NCI-H82 treated with DMSO at 0.1 percent for 48 hours (cell line): ENCODE measurements at regions not wholly inside any gene's neighbourhood (a gene's known extent, or its start where the extent isn't known, plus 50 kb on each side); places are given as distances from the start of the nearest gene placed in this dataset.

Source experiments
- DNase-seq: peaks from one replicate; lab custom pipeline; 2025; ENCODE audit not compliant: unreplicated experiment; lab: John Stamatoyannopoulos, UW

DNA sequence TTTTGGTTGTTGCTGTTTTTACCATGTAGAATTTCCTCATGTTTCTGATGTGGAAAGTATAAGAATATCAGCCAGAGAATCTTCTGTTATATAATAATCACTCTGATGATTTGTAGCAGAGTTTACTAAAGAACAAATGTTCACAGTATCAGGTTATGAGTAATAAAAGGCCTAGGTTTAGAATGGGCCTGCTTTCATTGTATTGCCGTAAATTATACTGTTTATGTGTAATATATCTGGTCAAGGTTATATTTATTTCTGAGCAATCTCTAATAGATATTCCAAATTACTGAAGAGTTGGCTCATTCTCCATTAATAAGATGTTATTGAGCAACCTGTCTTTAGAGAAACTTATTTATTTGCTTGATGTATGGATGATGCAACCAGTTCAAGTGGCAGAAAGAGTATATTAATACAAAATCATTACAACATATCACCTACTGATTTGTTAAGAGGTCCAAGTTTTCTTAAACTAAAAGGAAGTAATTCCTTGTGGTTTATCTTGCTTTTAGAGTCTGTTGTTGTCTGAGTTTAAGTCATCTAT lies 649.4 kb upstream of the CXADR start:
- DNase-seq: no peak

DNA sequence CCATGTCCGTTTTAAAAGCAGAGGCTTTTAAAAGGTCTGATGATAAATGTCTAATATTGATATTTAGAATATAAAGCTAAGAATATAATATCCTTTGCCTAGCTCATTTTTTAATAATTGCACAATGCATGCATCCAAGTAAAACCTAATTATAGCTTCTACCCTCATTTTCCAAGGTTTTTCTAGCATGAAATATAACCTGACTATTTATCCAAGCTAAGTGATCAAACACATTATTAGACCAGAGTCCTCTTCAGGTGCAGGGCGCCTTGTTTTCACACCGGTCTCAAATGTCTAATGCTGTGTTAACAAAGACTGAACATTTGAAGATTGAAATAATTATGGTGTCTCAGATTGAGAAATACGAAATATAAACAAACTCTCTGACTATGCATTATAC lies 648.9 kb upstream of the CXADR start:
- DNase-seq: no peak

DNA sequence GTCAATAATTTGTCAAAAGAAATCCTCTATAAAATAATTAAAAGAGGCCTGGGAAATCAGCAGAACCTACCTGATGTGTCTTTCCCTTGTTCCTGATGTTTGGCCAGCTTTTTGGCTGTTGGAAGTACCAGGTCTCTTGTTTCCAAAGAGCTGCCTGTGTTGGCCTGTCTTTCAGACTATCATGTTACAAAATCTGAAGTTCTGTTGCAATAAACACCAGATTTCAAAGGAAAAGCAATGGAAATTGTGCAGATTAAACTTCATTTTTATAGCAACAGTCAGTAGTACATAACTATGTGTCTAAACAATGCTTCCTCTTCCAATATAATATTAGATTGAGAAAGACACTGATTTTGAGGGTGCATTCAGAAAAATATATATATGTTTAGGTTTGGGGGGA lies 647.2 kb upstream of the CXADR start:
- no peak for DNase-seq

DNA sequence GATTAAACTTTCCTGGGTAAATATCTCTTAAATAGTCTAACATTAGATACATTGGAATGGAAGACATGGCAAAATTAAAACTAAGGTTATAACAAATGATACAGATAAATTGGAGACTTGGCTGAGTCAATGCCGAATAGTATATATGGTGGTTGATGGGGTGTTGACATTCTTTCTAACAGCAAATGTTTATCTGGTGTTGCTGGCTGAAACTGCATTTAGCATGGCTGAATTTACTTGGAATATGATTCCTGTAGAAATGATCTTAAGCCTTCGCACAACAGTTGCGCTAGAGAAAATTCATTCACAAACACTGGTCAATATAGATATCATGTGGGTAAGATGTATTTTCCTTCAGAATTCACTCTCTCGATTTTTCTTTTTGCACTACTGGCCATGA lies 646.0 kb upstream of the CXADR start:
- no peak for DNase-seq

DNA sequence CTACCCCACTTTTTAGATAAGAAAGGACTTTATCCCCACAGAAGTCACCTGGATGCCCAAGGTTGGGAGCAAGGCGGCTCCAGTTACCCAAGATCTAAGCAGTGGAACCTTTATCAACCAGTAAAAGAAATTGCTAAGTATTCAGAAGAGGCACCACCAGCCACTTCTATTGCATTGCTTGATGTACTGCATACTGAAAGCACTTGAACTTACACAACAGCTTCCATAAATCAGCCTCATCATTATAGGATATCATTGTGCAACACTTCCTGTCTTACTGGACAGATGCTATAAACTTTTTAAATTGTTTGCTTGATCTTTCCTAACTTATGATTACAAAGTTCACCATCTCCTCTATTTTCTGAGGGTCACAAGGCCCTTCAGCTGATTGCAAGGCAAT lies 642.7 kb upstream of the CXADR start:
- no peak for DNase-seq

DNA sequence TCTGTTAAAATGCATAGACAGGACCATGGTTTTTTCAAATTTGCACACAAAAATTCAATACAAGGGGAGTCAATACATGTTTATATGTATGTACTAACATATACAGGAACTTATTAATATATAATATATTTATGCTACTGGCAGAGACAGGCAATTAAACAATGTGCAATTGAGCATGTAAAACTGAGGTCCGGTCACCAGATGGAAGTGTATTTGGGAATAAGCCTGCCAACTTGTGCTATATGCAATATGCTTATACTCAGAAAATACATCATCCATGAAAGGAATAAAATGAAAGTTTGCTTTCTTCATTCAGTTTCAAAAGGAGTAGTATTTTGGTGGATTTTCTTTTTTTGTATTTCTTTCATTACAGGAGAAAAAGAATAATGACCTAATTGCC lies 640.2 kb upstream of the CXADR start:
- DNase-seq: no peak

DNA sequence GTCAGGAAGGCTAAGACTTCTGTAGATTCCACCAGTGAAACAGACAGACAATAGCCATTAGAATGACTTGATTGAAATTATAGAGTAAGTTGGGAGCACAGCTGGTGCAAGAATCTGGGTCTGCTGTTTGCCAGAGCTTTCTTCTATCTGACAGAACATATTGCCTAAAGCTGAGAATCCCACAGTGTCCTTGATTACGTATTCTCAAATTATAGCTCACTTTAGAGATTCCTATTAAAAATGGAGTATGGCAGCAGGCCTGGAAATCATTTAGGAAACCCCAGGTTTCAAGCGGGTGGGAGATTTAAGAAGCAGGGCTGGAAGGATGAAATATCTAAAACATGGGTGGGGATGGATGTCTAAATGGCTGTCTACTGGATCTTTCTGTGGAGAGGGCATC lies 639.7 kb upstream of the CXADR start:
- no peak for DNase-seq

DNA sequence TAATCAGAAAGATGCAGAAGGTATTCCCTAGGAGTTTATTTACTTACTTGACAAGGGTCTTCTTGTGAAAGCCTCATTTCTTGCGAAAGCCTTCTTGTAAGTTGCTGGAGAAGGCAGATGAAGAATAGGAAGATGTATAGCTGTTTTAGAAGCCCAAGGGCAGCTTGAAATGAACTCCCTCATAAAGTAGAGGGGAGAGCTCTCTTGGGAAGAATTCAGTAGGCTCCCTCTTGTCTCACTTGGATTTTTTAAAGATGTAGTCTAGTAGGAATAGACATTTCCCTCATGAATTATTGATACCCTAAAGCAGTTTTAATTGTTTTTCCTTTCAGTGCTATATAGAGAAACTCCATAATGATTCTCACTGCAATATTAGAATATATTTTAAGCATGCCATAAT lies 639.2 kb upstream of the CXADR start:
- no peak for DNase-seq

DNA sequence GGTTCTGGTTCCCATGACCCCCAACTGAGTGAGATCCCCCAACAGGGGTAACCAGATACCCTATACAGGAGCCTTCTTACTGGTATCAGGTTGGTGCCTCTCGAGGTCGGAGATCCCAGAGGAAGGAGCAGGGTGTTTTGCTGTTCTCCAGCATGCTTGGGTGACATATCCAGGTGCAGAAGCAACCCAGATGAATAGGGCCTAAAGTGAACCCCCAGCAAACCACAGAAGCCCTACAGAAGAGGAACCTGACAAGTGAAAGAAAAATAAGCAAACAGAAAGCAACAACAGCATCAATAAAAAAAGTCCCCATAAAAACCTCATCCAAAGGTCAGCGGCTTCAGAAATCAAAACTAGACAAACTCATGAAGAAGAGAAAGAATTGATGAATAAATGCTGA lies 633.4 kb upstream of the CXADR start:
- DNase-seq: no peak

DNA sequence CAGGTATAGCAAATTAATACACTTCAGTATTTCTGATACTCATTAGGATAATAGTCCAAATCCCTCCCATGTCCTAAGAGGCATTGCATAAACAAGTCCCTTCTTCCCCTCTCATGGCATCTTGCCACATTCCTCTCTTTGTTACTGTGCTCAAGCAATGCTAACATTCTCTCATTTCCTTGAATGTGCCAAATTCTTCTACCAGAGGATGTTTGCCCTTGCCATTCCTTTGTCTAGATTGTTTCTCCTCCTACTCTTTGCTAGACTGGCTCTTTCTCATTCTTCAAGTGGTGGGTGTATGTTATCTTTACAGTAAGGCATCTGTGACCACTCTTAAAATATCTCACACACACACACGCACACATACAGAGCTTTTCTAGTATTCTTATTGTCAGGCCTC lies 621.0 kb upstream of the CXADR start:
- no peak for DNase-seq

DNA sequence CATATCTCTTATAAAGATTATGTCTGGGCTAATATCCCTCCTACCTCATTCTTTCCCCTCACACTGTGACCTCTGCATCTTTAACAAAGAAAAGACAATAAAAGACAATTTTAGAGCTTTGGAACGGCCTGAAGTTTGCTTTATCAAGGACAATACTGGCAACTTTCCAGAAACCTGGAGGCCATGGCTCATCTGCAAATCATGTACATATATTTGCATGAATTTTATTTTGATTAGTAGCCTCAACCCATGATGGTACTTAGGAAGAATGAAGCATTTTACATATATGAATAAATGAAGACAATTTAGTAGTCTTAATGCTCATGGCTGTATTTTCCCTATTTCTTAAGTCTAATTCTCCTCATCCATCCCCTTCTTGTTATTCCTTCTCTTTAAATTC lies 612.2 kb upstream of the CXADR start:
- DNase-seq: no peak

DNA sequence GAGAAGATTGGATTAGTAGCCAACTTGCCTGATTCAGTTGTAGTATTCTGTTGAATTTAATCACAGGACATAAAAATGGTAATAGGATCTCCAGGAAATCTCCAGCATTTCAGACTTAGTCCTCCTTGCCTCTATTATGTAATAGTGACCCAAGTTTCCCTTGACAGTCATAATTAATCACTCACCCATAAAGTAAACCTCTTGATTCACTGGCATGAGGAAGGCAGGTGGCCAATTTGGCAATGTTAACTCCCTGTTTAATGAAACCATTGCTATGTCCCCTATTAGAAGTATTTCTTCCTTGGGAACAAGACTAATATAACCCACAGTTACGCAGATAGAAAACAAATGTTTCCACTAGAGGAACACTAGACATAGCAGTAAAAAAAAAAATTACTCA lies 604.8 kb upstream of the CXADR start:
- DNase-seq: no peak

DNA sequence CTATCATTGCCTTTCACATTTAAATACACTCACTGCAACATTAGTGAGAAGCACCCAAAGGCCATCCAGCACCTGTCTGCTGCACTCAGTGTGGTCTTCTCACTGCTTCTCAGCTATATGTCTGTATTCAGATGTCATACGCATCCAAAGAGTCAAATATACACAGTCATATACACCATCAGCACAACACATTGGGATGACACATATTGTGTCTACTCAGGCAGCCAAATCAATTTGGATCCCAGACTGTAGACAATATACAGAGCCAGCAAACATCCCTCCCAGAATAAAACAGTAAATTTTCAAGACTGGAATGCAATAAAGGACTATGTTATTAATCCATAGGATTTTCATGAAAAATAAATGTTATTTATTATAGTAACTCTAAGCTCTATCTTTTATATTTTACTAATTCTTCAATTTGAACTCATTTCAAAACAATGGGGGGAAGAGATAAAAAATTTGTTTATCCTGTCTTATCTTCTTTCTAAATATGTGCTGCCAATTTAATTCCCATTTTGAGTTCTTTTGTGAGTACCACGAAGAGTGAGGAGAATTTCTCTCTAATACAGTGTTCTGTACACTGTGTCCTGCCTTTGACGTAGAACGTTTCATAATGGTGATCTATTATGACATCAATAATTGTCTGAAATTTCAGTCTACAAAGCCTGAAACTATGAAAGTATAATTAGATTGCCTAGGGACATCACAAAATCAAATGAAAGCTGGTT lies 602.2 kb upstream of the CXADR start:
- no peak for DNase-seq

DNA sequence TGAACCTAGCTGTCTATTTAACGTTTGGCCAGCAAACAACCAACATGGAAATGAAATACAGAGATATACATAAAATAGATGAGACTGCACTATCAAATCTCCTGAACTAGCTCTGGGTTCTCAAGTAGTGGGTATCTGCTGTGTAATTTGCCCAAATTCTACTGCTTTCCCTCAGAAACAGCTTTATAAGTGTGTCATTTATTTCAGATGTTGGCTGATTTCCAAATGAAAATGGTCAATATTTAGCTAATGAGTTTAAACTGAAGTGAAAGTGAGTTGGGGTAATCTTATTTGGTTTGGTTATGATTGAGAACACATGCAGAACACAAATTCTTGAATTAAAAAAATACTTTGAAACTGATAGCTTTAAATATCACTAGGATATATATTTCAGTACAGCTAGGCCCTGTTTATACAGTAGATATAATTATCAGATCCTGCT lies 601.7 kb upstream of the CXADR start:
- DNase-seq: no peak

DNA sequence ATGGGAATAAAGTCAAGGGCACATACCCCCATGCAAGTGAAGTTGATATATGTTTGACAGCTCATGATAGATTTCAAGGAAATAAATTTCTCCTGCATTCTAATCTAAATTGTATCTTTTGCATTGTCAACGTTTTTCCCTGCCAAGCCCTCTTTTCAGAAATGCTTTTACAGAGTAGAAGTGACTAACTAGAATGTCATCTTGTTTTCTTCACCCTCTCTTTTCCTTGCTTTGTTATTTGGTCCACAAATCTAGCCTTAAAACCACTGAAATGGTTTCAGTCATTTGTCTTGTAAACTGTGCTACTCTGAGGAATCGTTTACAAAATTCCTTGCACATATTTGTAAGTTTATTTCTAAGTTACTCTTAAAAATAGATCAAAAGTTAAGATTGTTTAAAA lies 600.8 kb upstream of the CXADR start:
- DNase-seq: no peak

DNA sequence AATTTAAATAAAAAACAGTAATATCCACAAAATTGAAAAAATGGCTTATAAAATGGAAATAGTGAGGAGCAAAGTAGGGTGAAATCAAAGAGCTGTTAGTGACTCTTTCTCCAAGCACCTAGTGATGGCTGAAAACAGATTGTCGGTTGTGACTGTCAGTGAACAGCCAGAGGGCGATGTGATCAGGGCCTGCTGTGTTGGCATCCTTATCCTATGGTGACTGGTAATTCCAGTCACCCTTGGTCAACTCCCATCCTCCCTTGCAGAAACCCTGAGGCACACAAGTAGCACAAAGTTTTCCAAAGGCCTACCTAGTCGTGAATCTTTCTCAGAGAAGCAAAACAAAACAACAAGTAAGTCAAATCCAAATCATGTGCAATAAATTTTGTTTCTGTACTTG lies 599.8 kb upstream of the CXADR start:
- DNase-seq: no peak

DNA sequence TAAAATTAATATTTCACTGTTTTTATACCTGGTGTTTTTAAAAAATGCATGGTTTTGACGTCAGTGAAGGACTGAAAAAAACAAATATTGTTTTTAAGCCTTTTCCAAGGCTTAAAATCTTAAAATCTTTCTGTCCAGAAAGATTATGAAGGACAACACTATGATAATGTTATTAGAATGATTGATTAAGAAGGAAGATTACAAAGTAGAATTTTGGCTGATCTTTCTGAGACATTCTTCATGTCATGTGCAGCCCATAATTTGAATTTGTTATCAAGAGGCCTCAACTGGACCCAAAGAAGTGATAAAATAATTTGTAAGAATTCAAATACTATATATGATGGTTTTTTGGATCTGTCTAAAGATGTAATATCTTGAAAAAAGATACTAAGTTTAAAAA lies 584.4 kb upstream of the CXADR start:
- no peak for DNase-seq

DNA sequence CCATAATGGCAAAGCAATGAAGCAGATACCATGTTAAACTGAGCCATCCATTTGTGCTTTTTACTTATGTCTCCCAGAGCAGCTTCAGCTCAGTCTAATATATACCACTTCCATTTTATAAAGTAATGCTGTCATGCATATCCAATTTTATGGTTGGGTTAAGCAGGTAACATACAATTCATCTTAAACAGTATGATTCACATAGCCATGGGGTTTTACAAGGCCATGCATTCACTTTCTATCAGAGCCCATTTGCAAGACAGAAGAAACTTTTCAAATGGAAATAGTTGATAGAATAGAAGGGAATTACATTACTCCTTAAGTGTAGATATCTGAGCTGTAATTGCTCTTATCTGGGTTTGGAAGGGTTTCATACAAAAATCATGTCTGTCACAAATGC lies 580.5 kb upstream of the CXADR start:
- no peak for DNase-seq

DNA sequence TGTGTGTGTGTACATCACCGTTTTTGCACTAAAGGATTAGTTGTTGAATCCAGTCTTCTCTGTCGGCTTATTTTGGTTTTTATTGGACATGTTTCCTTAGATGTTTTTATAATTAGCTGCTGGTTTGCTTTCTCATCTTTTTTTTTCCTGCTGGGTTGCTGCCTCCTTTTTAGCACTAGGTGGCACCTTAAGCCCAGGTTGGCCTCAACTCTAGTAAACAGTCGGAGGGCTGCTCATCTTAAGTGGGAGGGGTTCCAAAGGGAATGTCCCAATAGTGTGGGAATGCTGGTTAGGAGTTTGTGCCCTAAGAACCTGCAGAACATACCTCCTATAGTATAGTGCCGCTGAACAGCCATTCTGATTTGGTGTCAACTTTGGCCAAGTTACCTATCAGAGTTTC lies 570.1 kb upstream of the CXADR start:
- no peak for DNase-seq

DNA sequence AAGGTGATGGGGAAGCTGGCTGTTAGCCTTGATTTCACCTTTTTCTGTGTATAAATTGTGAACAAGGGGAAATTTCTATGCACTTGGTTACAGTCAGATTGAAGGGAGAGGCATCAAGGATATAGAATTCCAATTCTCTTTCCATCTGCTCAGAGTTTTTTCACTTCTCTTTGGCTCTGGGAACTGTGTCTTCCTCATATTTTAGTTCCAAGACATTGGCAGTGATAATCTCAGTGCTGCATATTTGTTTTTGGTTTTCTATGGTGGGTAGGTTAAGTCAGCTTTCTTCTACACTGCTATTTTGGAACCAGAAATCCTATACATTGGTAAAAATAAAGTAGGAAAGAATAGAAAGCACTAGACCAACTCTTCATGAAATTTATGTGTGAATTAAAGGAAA lies 569.6 kb upstream of the CXADR start:
- no peak for DNase-seq

DNA sequence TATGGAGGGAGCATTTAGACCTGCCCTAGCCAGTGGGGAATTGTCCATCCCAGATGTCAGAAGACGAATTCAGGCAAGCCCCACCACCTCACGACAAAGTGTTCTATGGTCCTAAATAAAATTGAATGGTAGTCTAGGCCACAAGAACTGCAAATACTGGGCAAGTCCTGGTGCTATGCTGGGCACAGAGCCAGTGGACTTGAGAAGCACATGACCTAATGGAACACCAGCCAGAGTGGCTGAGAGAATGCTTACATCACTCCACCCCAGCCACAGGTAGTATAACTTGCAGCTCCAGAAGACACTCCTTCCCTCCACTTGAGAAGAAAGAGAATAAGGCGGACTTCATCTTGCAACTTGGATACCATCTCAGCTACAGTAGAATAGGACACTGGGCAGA lies 567.3 kb upstream of the CXADR start:
- DNase-seq: no peak

DNA sequence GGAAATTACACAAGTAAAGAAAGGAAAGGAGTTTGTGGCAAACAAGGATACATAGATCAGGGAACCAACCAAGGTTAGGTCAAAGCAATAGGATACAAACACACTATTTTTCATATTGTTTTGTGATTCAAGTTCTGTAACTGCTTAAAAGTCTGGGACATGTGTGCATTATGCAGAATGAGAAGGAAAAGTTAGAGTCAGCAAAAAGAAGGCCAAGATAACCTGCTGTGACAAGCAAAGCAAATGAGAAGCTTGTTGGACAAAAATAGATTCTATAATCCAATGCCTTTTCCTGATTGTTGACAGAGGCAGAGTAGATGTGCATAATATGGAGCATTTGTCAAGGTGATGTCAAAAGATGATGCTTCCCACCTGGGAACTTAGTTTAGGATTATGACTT lies 556.0 kb upstream of the CXADR start:
- no peak for DNase-seq

DNA sequence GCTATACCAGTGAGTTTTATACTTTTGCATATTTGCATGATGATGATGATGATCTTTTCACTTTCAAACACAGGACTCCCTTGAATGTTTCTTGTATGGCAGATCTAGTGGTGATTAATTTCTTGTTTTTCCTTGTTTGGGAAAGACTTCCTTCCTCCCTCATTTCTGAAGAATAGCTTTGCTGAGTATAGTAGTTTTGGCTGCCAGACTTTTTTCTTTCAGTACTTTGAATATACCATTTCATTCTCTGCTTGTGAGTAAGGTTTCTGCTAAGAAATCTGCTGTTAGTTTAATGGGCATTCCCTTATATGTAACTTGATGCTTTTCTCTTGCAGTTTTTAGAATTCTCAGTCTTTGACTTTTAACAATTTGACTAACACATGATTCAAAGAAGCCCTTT lies 547.4 kb upstream of the CXADR start:
- DNase-seq: no peak
